Activated CD4-positive, alpha-beta T cell treated with anti-CD3 and anti-CD28 coated beads, Interleukin-2, amount 10 ng/mL, durations not matched to agents 7 days and 5 days (primary cell): ENCODE measurements at regions not wholly inside any gene's neighbourhood (a gene's known extent, or its start where the extent isn't known, plus 50 kb on each side); places are given as distances from the start of the nearest gene placed in this dataset.

Source experiments
- CTCF ChIA-PET: fragments of 350-600 bp; sonication (Branson Sonifier 250); formaldehyde crosslinking; loops from one replicate; lab custom pipeline; 2021; ENCODE audit warnings: antibody characterized with exemption; lab: Charles Lee
- POLR2A ChIA-PET: fragments of 350-600 bp; sonication (Branson Sonifier 250); formaldehyde crosslinking; loops from one replicate; lab custom pipeline; 2021; ENCODE audit warnings: antibody characterized with exemption; lab: Charles Lee
- DNase-seq: peaks from one replicate; pipeline ENCODE4 v3.0.0-alpha.2; 2020
- H3K27ac Mint-ChIP-seq: one replicate; pipeline ENCODE4 v1.8.0; 2021; ENCODE audit warnings: mild to moderate bottlenecking, moderate library complexity, mixed read lengths
- H3K27me3 Mint-ChIP-seq: one replicate; pipeline ENCODE4 v1.8.0; 2021; ENCODE audit warnings: mixed read lengths
- H3K36me3 Mint-ChIP-seq: one replicate; pipeline ENCODE4 v1.8.0; 2021; ENCODE audit warnings: low read depth, mixed read lengths
- H3K4me1 Mint-ChIP-seq: one replicate; pipeline ENCODE4 v1.8.0; 2021; ENCODE audit warnings: mixed read lengths
- H3K4me3 Mint-ChIP-seq: one replicate; pipeline ENCODE4 v1.8.0; 2021; ENCODE audit warnings: mild to moderate bottlenecking, moderate library complexity, mixed read lengths
- H3K9me3 Mint-ChIP-seq: one replicate; pipeline ENCODE4 v1.8.0; 2021; ENCODE audit warnings: mixed read lengths

GRCh38 chr2:216769626-216770025 is 74.3 kb upstream of the IGFBP5 start:
- POLR2A ChIA-PET: no interaction called here
- Mint-ChIP-seq H3K9me3 (no peaks in the 10 kb centered on the region), H3K27me3 (peaks cover 22% of the 10 kb centered on the region), H3K4me1 (no peaks in the 10 kb centered on the region), H3K36me3 (no peaks in the 10 kb centered on the region), H3K4me3 (no peak overlapping the region), H3K27ac (no peak overlapping the region)
- DNase-seq: no peak
- CTCF ChIA-PET: interaction anchor here (0.5 to 0.9 kb wide), 3 partner anchors 11 to 744 kb away, joined by 3 to 4 read pairs (median 4); no protein-coding TSS in a partner anchor

- no peaks in the 10 kb centered on the region for H3K4me1 Mint-ChIP-seq
- DNase-seq: no peak
- POLR2A ChIA-PET: no interaction called here
These were observed 73.6 kb upstream of the IGFBP5 start for GRCh38 chr2:216768908-216769411.

GRCh38 chr2:216765761-216766262 is 70.5 kb upstream of the IGFBP5 start:
- Mint-ChIP-seq H3K4me3 (no peak overlapping the region), H3K9me3 (no peaks in the 10 kb centered on the region), H3K36me3 (no peaks in the 10 kb centered on the region), H3K27me3 (peaks cover 26% of the 10 kb centered on the region), H3K27ac (no peak overlapping the region), H3K4me1 (no peaks in the 10 kb centered on the region)
- DNase-seq: no peak
- ChIA-PET CTCF (no interaction called here), POLR2A (no interaction called here)

More at GRCh38 chr2:216768908-216769411, 73.6 kb upstream of the IGFBP5 start:
- CTCF ChIA-PET: no interaction called here
- Mint-ChIP-seq H3K27ac (no peak overlapping the region), H3K36me3 (no peaks in the 10 kb centered on the region), H3K9me3 (no peaks in the 10 kb centered on the region), H3K4me3 (no peak overlapping the region), H3K27me3 (peaks cover 26% of the 10 kb centered on the region)

GRCh38 chr2:216763396-216763795 is 68.0 kb upstream of the IGFBP5 start:
- CTCF ChIA-PET: no interaction called here
- H3K4me1 Mint-ChIP-seq: no peaks in the 10 kb centered on the region
- H3K36me3 Mint-ChIP-seq: no peaks in the 10 kb centered on the region
- no peaks in the 10 kb centered on the region for H3K9me3 Mint-ChIP-seq
- no peak for DNase-seq
- no peak overlapping the region for H3K27ac Mint-ChIP-seq
- H3K27me3 Mint-ChIP-seq: peaks cover 16% of the 10 kb centered on the region
- H3K4me3 Mint-ChIP-seq: no peak overlapping the region
- POLR2A ChIA-PET: no interaction called here

- Mint-ChIP-seq H3K4me1 (no peaks in the 10 kb centered on the region), H3K36me3 (no peaks in the 10 kb centered on the region), H3K9me3 (no peaks in the 10 kb centered on the region), H3K4me3 (no peak overlapping the region), H3K27ac (no peak overlapping the region), H3K27me3 (peaks cover 14% of the 10 kb centered on the region)
- DNase-seq: no peak
- CTCF ChIA-PET: no interaction called here
- POLR2A ChIA-PET: no interaction called here
These were observed 66.5 kb upstream of the IGFBP5 start for GRCh38 chr2:216761809-216762208.

- H3K4me1 Mint-ChIP-seq: no peaks in the 10 kb centered on the region
- H3K36me3 Mint-ChIP-seq: no peaks in the 10 kb centered on the region
- CTCF ChIA-PET: no interaction called here
- no peaks in the 10 kb centered on the region for H3K9me3 Mint-ChIP-seq
- peaks cover 14% of the 10 kb centered on the region for H3K27me3 Mint-ChIP-seq
- H3K27ac Mint-ChIP-seq: no peak overlapping the region
- POLR2A ChIA-PET: no interaction called here
- DNase-seq: no peak
- no peak overlapping the region for H3K4me3 Mint-ChIP-seq
These were observed 65.8 kb upstream of the IGFBP5 start for GRCh38 chr2:216761133-216761532.

- H3K9me3 Mint-ChIP-seq: peaks cover 2% of the 10 kb centered on the region
- no peak overlapping the region for H3K4me3 Mint-ChIP-seq
- no peaks in the 10 kb centered on the region for H3K4me1 Mint-ChIP-seq
- POLR2A ChIA-PET: interaction anchor here (0.5 kb wide), 1 partner anchor 216 kb away, joined by 3 read pairs; no protein-coding TSS in a partner anchor
- H3K27me3 Mint-ChIP-seq: peaks cover 5% of the 10 kb centered on the region
- CTCF ChIA-PET: interaction anchor here (0.6 kb wide), 1 partner anchor 245 kb away, joined by 4 read pairs; no protein-coding TSS in a partner anchor
- H3K36me3 Mint-ChIP-seq: no peaks in the 10 kb centered on the region
- DNase-seq: no peak
- no peak overlapping the region for H3K27ac Mint-ChIP-seq
These were observed 63.2 kb upstream of the IGFBP5 start for GRCh38 chr2:216758256-216759155.

- no peak overlapping the region for H3K27ac Mint-ChIP-seq
- no peak for DNase-seq
- H3K27me3 Mint-ChIP-seq: peaks cover 3% of the 10 kb centered on the region
- ChIA-PET POLR2A (no interaction called here), CTCF (no interaction called here)
- H3K4me1 Mint-ChIP-seq: no peaks in the 10 kb centered on the region
- H3K9me3 Mint-ChIP-seq: peaks cover 2% of the 10 kb centered on the region
- no peak overlapping the region for H3K4me3 Mint-ChIP-seq
- H3K36me3 Mint-ChIP-seq: no peaks in the 10 kb centered on the region
These were observed 62.2 kb upstream of the IGFBP5 start for GRCh38 chr2:216757532-216757931.

GRCh38 chr2:216756435-216756834 is 61.1 kb upstream of the IGFBP5 start:
- Mint-ChIP-seq H3K9me3 (peaks cover 2% of the 10 kb centered on the region), H3K36me3 (no peaks in the 10 kb centered on the region), H3K4me1 (no peaks in the 10 kb centered on the region), H3K4me3 (no peak overlapping the region), H3K27me3 (peaks cover 9% of the 10 kb centered on the region), H3K27ac (no peak overlapping the region)
- ChIA-PET CTCF (no interaction called here), POLR2A (no interaction called here)
- no peak for DNase-seq

GRCh38 chr2:216754812-216755211 is 59.5 kb upstream of the IGFBP5 start:
- POLR2A ChIA-PET: no interaction called here

GRCh38 chr2:216754336-216754735 is 59.0 kb upstream of the IGFBP5 start:
- Mint-ChIP-seq H3K27me3 (peaks cover 27% of the 10 kb centered on the region), H3K9me3 (peaks cover 2% of the 10 kb centered on the region), H3K36me3 (no peaks in the 10 kb centered on the region), H3K27ac (no peak overlapping the region), H3K4me3 (no peak overlapping the region), H3K4me1 (no peaks in the 10 kb centered on the region)
- POLR2A ChIA-PET: no interaction called here
- CTCF ChIA-PET: interaction anchor here (1.7 kb wide), 1 partner anchor 25 kb away, joined by 3 read pairs; no protein-coding TSS in a partner anchor
- DNase-seq: no peak

More at GRCh38 chr2:216754812-216755211, 59.5 kb upstream of the IGFBP5 start:
- no peak for DNase-seq
- CTCF ChIA-PET: interaction anchor here (1.7 kb wide), 1 partner anchor 25 kb away, joined by 3 read pairs; no protein-coding TSS in a partner anchor
- peaks cover 2% of the 10 kb centered on the region for H3K9me3 Mint-ChIP-seq
- no peak overlapping the region for H3K27ac Mint-ChIP-seq
- no peaks in the 10 kb centered on the region for H3K4me1 Mint-ChIP-seq
- H3K27me3 Mint-ChIP-seq: peaks cover 23% of the 10 kb centered on the region
- no peak overlapping the region for H3K4me3 Mint-ChIP-seq
- no peaks in the 10 kb centered on the region for H3K36me3 Mint-ChIP-seq

GRCh38 chr2:216752855-216753505 is 57.6 kb upstream of the IGFBP5 start:
- Mint-ChIP-seq H3K27me3 (peaks cover 40% of the 10 kb centered on the region), H3K36me3 (no peaks in the 10 kb centered on the region), H3K27ac (no peak overlapping the region), H3K4me3 (no peak overlapping the region), H3K4me1 (no peaks in the 10 kb centered on the region), H3K9me3 (peaks cover 2% of the 10 kb centered on the region)
- POLR2A ChIA-PET: no interaction called here
- CTCF ChIA-PET: interaction anchor here (0.6 to 1.7 kb wide), 2 partner anchors 27 to 304 kb away, joined by 3 to 5 read pairs; no protein-coding TSS in a partner anchor
- no peak for DNase-seq
